ENCODE measurements at regions not wholly inside any gene's neighbourhood (a gene's known extent, or its start where the extent isn't known, plus 50 kb on each side); places are given as distances from the start of the nearest gene placed in this dataset.

DNA sequence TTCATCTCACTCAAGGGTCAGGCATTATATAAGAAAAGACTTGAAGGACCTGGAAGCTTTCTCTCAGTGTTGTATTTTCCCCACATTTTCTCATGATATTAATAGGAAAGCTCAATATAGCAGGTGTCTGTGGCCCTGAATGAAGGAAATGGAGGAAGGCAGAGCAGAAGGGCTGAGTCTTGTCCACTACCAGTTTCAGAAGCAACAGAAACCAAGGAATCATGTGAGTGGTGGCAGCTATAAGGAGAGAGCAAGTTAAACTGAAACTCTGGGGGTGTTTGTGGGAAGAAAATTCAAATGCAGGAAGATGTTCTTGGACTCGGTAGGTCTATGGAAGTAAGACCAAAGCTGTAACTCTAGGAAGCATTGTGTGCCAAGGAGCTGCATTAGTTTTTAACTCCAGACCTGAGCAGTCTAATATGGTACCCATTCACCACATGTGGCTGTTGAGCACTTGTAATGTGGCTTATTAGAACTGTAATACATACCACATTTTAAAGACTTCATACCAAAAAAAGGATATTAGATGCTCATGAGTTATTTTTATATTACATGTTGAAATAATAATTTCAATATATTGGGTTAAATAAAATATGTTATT is 278.8 kb upstream of the GADL1 start:
- TF ChIP-seq, protein P1, sequence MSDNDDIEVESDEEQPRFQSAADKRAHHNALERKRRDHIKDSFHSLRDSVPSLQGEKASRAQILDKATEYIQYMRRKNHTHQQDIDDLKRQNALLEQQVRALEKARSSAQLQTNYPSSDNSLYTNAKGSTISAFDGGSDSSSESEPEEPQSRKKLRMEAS (IDR thresholded peaks at IDR 0.05; ENCODE audit: insufficient read depth, insufficient read length), result no peak
- TF ChIP-seq GATA2 (IDR thresholded peaks at IDR 0.05; ENCODE audit: insufficient read depth, insufficient read length, low read depth, low read length) (no peak), POLR2AphosphoS5 (IDR thresholded peaks at IDR 0.05; ENCODE audit: insufficient read depth, low read depth, low read length) (no peak), POLR2A (IDR thresholded peaks at IDR 0.05; ENCODE audit: low read depth, low read length) (no peak), EZH2 (IDR thresholded peaks at IDR 0.05; ENCODE audit: borderline replicate concordance, low read depth, low read length, severe bottlenecking) (no peak), JUN (IDR thresholded peaks at IDR 0.05; ENCODE audit: borderline replicate concordance, insufficient read depth, insufficient read length, low read depth) (no peak), FOS (IDR thresholded peaks at IDR 0.05; ENCODE audit: borderline replicate concordance, insufficient read depth, low read length) (no peak), MYC (IDR thresholded peaks at IDR 0.05; ENCODE audit: low read depth, low read length) (no peak)
- TF ChIP-seq, protein P2, sequence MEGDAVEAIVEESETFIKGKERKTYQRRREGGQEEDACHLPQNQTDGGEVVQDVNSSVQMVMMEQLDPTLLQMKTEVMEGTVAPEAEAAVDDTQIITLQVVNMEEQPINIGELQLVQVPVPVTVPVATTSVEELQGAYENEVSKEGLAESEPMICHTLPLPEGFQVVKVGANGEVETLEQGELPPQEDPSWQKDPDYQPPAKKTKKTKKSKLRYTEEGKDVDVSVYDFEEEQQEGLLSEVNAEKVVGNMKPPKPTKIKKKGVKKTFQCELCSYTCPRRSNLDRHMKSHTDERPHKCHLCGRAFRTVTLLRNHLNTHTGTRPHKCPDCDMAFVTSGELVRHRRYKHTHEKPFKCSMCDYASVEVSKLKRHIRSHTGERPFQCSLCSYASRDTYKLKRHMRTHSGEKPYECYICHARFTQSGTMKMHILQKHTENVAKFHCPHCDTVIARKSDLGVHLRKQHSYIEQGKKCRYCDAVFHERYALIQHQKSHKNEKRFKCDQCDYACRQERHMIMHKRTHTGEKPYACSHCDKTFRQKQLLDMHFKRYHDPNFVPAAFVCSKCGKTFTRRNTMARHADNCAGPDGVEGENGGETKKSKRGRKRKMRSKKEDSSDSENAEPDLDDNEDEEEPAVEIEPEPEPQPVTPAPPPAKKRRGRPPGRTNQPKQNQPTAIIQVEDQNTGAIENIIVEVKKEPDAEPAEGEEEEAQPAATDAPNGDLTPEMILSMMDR (IDR thresholded peaks at IDR 0.05; ENCODE audit: extremely low read depth in 1 of 2, insufficient read depth in 1 of 2, low read depth in 1 of 2, low read length in 2 of 2), result no peak
- no TSS peak for BruUV-seq (replicated peaks)
- H3K4me2 ChIP-seq (ENCODE audit: insufficient read depth, low read length), result no peak overlapping the region
- intact Hi-C loops (cut with micrococcal nuclease) (no loop called here), dilution Hi-C loops (cut with MboI; ENCODE audit: extremely low pct_ligation_motif_present, low sequenced_read_pairs) (no loop called here)
- DNase-seq (ENCODE audit: low read depth, low spot score) (no peak), FAIRE-seq (no peak)
- H3K27ac ChIP-seq (ENCODE audit: insufficient read depth, low read depth, low read length), result no peak overlapping the region
- H3K4me3 ChIP-seq (replicated peaks in 1 of 3; ENCODE audit: insufficient read depth in 1 of 3, low read depth in 1 of 3, low read length in 3 of 3), result no peak overlapping the region
- no peaks in the 10 kb centered on the region for H3K4me1 ChIP-seq (ENCODE audit: control insufficient read depth, extremely low read depth, insufficient read depth, low read length)
- ChIA-PET CTCF (interaction anchor here (0.6 to 1.4 kb wide), 2 partner anchors 39 to 274 kb away, joined by 3 read pairs; no protein-coding TSS in a partner anchor), POLR2A (no interaction called here)
- no peak overlapping the region for H3K9ac ChIP-seq (replicated peaks; ENCODE audit: extremely low read depth, insufficient read depth, low read length)
- H2AFZ ChIP-seq (ENCODE audit: low read depth, low read length), result no peak overlapping the region
- no peaks in the 10 kb centered on the region for H3K9me1 ChIP-seq (replicated peaks; ENCODE audit: control insufficient read depth, extremely low read depth, insufficient read depth, low read length)
- H3K79me2 ChIP-seq (ENCODE audit: control insufficient read depth, insufficient read depth, low read length), result no peaks in the 10 kb centered on the region
- H3K36me3 ChIP-seq (ENCODE audit: control insufficient read depth in 2 of 2, extremely low read depth in 1 of 2, insufficient read depth in 2 of 2, low read length in 2 of 2), result no peaks in the 10 kb centered on the region
- H4K20me1 ChIP-seq (replicated peaks; ENCODE audit: control insufficient read depth, extremely low read depth, insufficient read depth, low read length), result no peaks in the 10 kb centered on the region
- H3K27me3 ChIP-seq (ENCODE audit: control insufficient read depth in 2 of 2, insufficient read depth in 2 of 2, low read length in 2 of 2), result no peaks in the 10 kb centered on the region
- no peaks in the 10 kb centered on the region for H3K9me3 ChIP-seq (replicated peaks; ENCODE audit: control insufficient read depth, insufficient read depth, low read length)

Measured in endothelial cell of umbilical vein (primary cell).